Brain microvascular endothelial cell (primary cell): ENCODE measurements at regions not wholly inside any gene's neighbourhood (a gene's known extent, or its start where the extent isn't known, plus 50 kb on each side); places are given as distances from the start of the nearest gene placed in this dataset.

Experiments used
- DNase-seq: peaks from one replicate; pipeline ENCODE4 v3.0.0-alpha.2; 2020
- H3K27ac ChIP-seq: fragments of 250-450 bp; sonication (Bioruptor Pico); 2 replicates; pipeline ENCODE4 v1.5.1; 2020; ENCODE audit warnings: mild to moderate bottlenecking, moderate library complexity
- H3K27me3 ChIP-seq: fragments of 250-450 bp; sonication (Bioruptor Pico); replicated peaks from 2 replicates; pipeline ENCODE4 v1.5.1; 2020; ENCODE audit warnings: mild to moderate bottlenecking
- H3K36me3 ChIP-seq: fragments of 250-450 bp; sonication (Bioruptor Pico); replicated peaks from 2 replicates; pipeline ENCODE4 v1.5.1; 2020; ENCODE audit warnings: mild to moderate bottlenecking
- H3K4me3 ChIP-seq: 2 replicates; pipeline ENCODE4 v1.5.1; 2011; ENCODE audit warnings: low read depth, mild to moderate bottlenecking, control low read depth, low read length, moderate library complexity
- CTCF ChIP-seq: IDR thresholded peaks from 2 replicates; pipeline ENCODE4 v1.5.1; 2011; ENCODE audit warnings: low read depth, mild to moderate bottlenecking, moderate library complexity, low read length, control low read depth, inconsistent platforms; ENCODE audit errors: missing control alignments
- in situ Hi-C: cut with HindIII; loops from 2 replicates; pipeline ENCODE4 v1.10.0; 2017; ENCODE audit warnings: low sequenced_read_pairs, low pct_ligation_motif_present

DNA sequence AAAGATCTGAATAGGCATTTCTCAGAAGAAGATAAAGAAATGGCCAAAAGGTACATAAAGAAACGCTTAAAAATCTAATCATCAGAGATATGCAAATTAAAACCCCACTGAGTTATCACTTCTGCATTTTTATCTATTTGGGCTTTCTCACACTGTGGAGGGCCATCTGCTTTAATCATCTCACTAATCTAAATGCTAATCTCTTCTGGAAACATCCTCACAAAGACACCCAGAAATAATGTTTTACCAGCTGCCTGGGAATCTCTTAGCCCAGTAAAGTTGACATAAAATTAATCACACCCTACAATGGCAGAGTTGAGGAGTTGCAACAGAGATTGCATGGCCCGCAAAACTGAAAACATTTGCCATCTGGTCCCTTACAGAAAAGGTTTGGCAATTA lies 407.9 kb upstream of the CYLC2 start:
- H3K27me3 ChIP-seq, result no peaks in the 10 kb centered on the region
- DNase-seq, result no peak
- H3K36me3 ChIP-seq, result no peaks in the 10 kb centered on the region
- in situ Hi-C loops, result no loop called here
- no peak overlapping the region for H3K4me3 ChIP-seq
- H3K27ac ChIP-seq, result no peak overlapping the region
- TF ChIP-seq CTCF, result no peak

DNA sequence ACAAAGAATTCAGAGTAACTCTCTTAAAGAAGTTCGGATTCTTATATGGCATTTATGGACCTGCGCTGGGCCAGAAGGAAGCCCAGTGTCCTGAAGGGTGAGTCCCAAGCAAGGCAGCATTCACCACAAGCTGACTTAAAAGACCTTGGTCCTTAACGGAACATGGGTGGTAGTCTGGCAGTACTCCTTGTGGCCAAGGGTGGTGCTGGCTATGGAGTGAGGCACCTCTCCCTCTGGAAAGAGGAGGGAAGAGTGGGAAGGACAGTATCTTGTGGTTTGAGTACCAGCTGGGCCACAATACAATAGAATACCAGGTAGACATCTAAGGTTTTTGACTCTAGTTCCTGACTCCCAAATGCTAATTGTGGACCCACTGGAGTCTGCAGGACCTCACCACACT lies 425.7 kb upstream of the CYLC2 start:
- no peaks in the 10 kb centered on the region for H3K27me3 ChIP-seq
- DNase-seq, result no peak
- in situ Hi-C loops, result no loop called here
- H3K4me3 ChIP-seq, result no peak overlapping the region
- TF ChIP-seq CTCF, result no peak
- no peaks in the 10 kb centered on the region for H3K36me3 ChIP-seq
- no peak overlapping the region for H3K27ac ChIP-seq

DNA sequence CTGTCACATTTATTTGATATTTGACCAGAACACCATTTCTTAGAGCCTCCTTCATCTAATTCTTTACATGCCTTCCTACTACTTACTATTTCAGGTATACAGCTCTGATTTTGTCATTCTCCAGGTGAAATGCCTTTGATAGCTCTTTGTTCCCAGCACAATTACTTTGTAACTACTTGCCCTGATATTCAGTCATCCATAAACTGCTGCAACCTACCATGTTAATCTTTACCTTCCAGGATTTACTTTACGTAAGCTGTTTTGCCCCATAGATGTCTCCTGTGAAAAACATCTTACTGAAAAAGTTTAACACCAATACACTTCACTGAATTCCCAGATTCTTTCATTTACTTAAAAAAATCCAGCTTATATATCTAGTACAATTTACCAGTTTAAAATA lies 443.8 kb upstream of the CYLC2 start:
- DNase-seq, result no peak
- Histone ChIP-seq H3K36me3 (no peaks in the 10 kb centered on the region), H3K4me3 (no peak overlapping the region), H3K27me3 (no peaks in the 10 kb centered on the region), H3K27ac (no peak overlapping the region)
- TF ChIP-seq CTCF, result no peak
- in situ Hi-C loops, result no loop called here

- no peak overlapping the region for H3K4me3 ChIP-seq
- no peaks in the 10 kb centered on the region for H3K27me3 ChIP-seq
- H3K36me3 ChIP-seq, result no peaks in the 10 kb centered on the region
- no peak overlapping the region for H3K27ac ChIP-seq
- in situ Hi-C loops, result no loop called here
- no peak for DNase-seq
- no peak for TF ChIP-seq CTCF
These were observed 444.2 kb upstream of the CYLC2 start for GRCh38 chr9:102550886-102551285.

DNA sequence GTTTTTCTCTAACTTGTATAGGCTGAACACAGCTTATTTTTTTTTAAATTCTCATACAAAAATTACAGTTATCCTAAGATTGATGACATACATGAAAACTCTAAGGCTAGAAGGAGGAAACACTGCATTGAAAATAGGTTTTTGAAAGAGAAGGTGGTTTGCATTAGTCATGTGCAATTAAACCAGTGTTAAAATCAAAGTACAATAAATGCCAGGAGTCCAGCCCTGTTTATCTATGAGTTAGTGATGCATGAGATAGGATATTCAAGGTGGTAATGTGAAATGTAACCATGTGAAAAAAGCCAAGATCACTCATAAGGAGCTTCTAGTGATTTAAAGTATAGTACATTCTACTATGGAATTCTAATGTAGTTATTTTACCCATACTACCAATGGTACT lies 444.9 kb upstream of the CYLC2 start:
- in situ Hi-C loops, result no loop called here
- no peak for DNase-seq
- H3K4me3 ChIP-seq, result no peak overlapping the region
- TF ChIP-seq CTCF, result no peak
- H3K27me3 ChIP-seq, result no peaks in the 10 kb centered on the region
- H3K36me3 ChIP-seq, result no peaks in the 10 kb centered on the region
- H3K27ac ChIP-seq, result no peak overlapping the region

DNA sequence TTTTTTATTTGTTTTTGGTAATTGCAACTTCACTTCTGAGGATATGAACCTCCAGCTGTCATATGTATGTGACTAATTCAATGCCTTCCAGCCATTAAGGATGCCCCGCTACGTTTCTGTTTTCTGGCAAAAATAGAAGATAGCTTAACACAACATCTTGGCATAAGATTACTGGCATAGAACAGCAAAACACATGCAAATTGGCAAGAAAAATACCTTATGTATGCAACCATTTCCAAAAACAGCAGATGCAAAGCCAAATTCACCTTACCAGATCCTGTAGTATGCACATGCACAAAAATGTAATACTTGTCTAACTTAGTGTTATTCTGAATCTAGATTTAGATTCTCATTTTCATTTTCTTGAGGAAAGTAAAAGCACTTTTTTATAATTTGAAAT lies 461.1 kb upstream of the CYLC2 start:
- in situ Hi-C loops, result no loop called here
- Histone ChIP-seq H3K4me3 (no peak overlapping the region), H3K27ac (no peak overlapping the region), H3K36me3 (no peaks in the 10 kb centered on the region), H3K27me3 (no peaks in the 10 kb centered on the region)
- no peak for DNase-seq
- TF ChIP-seq CTCF, result no peak
